Right lobe of liver (tissue), 4 donors: ENCODE measurements at regions not wholly inside any gene's neighbourhood (a gene's known extent, or its start where the extent isn't known, plus 50 kb on each side); places are given as distances from the start of the nearest gene placed in this dataset.

Experiments used
- POLR2A ChIP-seq: fragments of 450-650 bp; IDR thresholded peaks from one replicate; pipeline ENCODE4 v1.6.1; 2017; ENCODE audit warnings: antibody characterized with exemption, mild to moderate bottlenecking
- TF ChIP-seq, protein P1 (sequence below), 4 donors: fragments of 200-600 bp in 3 of 4; fragments of 450-650 bp in 1 of 4; IDR thresholded peaks; one replicate each; pipeline versions ENCODE4 v1.5.1 to v1.8.0; 2016 to 2022; ENCODE audit warnings: antibody characterized with exemption in 4 of 4, mild to moderate bottlenecking in 2 of 4
- donor health status: DM: no; HTN: no; CAD: no.
- donor health status: DM: no; HTN: no; CAD: no.
- donor health status: DM: no; HTN: yes; CAD: no.

DNA sequence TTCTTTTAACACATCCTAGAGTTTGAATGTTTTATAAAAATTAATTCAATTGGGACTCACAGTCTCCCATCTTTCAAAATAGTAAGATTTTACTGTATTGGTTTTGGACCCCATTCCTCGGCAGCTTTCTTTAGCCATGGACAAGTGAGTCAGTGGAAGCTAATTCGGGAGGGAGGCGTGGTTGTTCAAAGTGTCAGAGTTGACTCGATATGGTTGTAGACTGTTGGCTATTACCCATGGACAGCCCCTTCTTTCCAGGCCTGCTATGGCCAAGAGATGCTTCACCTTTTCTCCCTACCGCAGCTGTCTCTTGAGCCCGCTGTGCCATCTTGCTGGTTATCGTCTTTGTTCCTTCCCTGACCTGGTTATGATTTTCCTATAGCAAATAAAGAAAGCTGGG lies 243.0 kb downstream of the CD83 start:
- TF ChIP-seq, protein P1, sequence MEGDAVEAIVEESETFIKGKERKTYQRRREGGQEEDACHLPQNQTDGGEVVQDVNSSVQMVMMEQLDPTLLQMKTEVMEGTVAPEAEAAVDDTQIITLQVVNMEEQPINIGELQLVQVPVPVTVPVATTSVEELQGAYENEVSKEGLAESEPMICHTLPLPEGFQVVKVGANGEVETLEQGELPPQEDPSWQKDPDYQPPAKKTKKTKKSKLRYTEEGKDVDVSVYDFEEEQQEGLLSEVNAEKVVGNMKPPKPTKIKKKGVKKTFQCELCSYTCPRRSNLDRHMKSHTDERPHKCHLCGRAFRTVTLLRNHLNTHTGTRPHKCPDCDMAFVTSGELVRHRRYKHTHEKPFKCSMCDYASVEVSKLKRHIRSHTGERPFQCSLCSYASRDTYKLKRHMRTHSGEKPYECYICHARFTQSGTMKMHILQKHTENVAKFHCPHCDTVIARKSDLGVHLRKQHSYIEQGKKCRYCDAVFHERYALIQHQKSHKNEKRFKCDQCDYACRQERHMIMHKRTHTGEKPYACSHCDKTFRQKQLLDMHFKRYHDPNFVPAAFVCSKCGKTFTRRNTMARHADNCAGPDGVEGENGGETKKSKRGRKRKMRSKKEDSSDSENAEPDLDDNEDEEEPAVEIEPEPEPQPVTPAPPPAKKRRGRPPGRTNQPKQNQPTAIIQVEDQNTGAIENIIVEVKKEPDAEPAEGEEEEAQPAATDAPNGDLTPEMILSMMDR (IDR thresholded peaks at IDR 0.05) = no peak
- no peak for TF ChIP-seq POLR2A
